Muscle of leg (tissue), 3 donors: ENCODE measurements at regions not wholly inside any gene's neighbourhood (a gene's known extent, or its start where the extent isn't known, plus 50 kb on each side); places are given as distances from the start of the nearest gene placed in this dataset.
A peak's percentile ranks its signal among the peaks of the same experiment; 100 is the strongest.

Experiments used
- DNase-seq: peaks from one replicate; pipeline ENCODE4 v3.0.0; 2013
- H3K27ac ChIP-seq: one replicate; pipeline ENCODE4 v1.5.1; 2013; ENCODE audit warnings: mild to moderate bottlenecking, low read length, control low read depth
- H3K27me3 ChIP-seq: one replicate; pipeline ENCODE4 v1.6.1; 2013; ENCODE audit warnings: low read length; ENCODE audit not compliant: control insufficient read depth, insufficient read depth
- H3K36me3 ChIP-seq: one replicate; pipeline ENCODE4 v1.6.1; 2013; ENCODE audit warnings: low read length; ENCODE audit not compliant: control insufficient read depth, insufficient read depth
- H3K4me1 ChIP-seq: one replicate; pipeline ENCODE4 v1.6.1; 2013; ENCODE audit warnings: low read length; ENCODE audit not compliant: control insufficient read depth, insufficient read depth
- H3K4me3 ChIP-seq: one replicate; pipeline ENCODE4 v1.5.1; 2013; ENCODE audit warnings: low read length, control low read depth
- H3K9me3 ChIP-seq: replicated peaks from 2 replicates; pipeline ENCODE4 v1.6.1; 2013; ENCODE audit warnings: low read depth, low read length; ENCODE audit not compliant: control insufficient read depth
- WGBS: methylation state at CpG from one replicate; pipeline ENCODE4 v1.1.5; 2013; ENCODE audit warnings: missing lambda C conversion rate; ENCODE audit not compliant: insufficient coverage; 5-methylcytosine and 5-hydroxymethylcytosine counted together

DNA sequence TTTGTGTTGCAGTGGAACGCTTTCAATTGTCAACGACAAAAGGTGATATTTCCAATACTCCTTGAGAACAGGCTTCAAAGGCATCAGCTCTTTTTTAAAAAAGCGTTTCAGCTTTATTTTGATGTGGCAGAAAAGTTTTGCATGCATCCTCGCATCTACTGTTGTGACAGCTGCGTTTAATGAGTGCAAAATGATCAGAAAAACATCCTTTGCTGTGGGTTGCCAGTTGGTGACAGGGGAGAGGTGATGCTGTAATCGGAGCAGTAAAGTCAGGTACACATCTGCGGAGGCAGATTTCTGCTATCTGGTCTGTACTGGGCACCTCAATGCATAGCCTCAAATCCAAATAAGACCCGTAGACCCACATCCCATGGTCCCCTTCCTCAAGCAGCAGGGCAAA lies 91.9 kb upstream of the POU3F3 start:
- Histone ChIP-seq H3K36me3 (no peaks in the 10 kb centered on the region), H3K9me3 (no peaks in the 10 kb centered on the region), H3K27me3 (no peaks in the 10 kb centered on the region), H3K27ac (no peak overlapping the region), H3K4me3 (no peak overlapping the region), H3K4me1 (no peaks in the 10 kb centered on the region)
- no peak for DNase-seq
- 85% methylated on average over 6 of the region's 8 CpGs for WGBS

DNA sequence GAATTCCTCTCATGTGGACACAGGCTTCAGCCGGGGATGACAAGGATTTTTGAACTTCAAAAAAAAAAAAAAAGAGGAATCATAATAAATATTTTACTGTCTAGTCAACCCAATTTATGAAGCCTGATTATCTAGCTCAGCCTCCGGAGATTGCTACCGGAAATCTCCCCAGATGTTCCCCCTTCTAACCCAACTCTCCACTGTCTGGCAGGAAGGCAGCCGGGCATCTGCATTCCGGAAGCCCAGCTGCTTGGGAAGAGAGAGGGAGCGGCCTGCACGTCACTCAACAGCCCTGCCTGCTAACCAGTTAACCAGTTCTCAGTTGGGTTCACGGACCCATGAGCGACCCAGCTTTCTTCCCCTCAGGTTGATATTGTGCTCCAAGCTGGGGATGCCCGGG lies 87.2 kb upstream of the POU3F3 start:
- Histone ChIP-seq H3K36me3 (no peaks in the 10 kb centered on the region), H3K27ac (no peak overlapping the region)
- 53% methylated on average over 2 of the region's 10 CpGs for WGBS

DNA sequence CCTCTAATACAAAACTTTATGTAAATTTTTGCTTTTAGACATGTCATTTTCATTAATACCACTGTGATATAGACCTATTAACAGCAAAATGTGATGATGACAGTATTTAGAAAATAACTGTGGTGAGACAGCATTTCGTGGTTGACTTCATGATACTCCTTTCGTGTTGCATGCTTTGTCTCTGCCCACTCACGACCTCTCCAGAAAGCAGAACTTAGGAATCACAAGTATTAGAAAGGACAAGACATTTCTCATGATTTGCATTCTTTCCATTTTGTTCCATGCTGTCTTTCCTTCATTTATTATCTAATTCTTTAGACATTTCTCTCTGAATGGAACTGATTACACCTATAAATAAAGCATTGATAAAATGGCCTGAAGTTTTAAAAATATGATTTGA lies 85.2 kb upstream of the POU3F3 start:
- Histone ChIP-seq H3K9me3 (no peaks in the 10 kb centered on the region), H3K27ac (no peak overlapping the region), H3K27me3 (no peaks in the 10 kb centered on the region), H3K4me1 (no peaks in the 10 kb centered on the region), H3K36me3 (no peaks in the 10 kb centered on the region), H3K4me3 (no peak overlapping the region)
- DNase-seq: no peak
- WGBS: 66% methylated on average over 3 of the region's 3 CpGs

More for the DNA sequence above, 87.2 kb upstream of the POU3F3 start:
- no peaks in the 10 kb centered on the region for H3K9me3 ChIP-seq
- no peak overlapping the region for H3K4me3 ChIP-seq
- H3K4me1 ChIP-seq: no peaks in the 10 kb centered on the region
- H3K27me3 ChIP-seq: no peaks in the 10 kb centered on the region
- DNase-seq: no peak

DNA sequence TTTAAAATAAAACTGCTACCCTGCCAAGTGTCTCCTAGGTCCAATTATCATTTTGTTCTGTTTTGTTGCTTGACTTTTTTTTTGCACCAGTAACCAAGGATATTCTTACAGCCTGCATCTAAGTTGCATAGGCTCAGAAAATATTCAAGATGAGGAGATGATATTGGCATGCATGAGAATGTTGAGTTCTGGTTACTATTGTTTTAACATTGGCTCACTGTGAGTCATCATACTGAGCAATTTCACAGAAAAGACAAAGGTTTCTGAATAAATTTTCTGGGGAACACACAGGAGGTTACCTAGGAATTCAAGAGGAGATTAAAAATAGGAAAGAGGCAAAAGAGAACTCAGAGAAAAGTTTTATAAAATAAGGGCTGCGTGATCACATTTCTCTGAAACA lies 84.8 kb upstream of the POU3F3 start:
- WGBS: no CpG with 5 or more reads among the region's 1 CpG
- Histone ChIP-seq H3K27ac (no peak overlapping the region), H3K9me3 (no peaks in the 10 kb centered on the region), H3K27me3 (no peaks in the 10 kb centered on the region), H3K36me3 (no peaks in the 10 kb centered on the region), H3K4me1 (no peaks in the 10 kb centered on the region), H3K4me3 (no peak overlapping the region)
- DNase-seq: no peak

DNA sequence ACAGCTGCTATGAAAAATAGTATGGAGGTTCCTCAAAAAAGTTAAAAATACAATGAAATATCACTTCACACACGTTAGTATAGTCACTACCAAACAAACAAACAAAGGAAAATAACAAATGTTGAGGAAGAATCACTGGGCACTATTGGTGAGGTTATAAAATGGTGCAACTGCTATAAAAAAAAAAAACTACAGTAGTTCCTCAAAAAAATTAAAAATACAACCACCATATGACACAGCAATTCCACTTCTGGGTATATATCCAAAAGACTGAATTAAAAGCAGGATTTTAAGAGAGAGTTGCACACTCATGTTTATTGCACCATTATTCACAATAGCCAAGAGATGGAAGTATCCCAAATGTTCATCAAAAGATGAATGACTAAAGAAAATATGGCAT lies 80.9 kb upstream of the POU3F3 start:
- H3K27ac ChIP-seq: no peak overlapping the region
- no peak overlapping the region for H3K4me3 ChIP-seq
- no CpG with 5 or more reads among the region's 1 CpG for WGBS
- no peaks in the 10 kb centered on the region for H3K27me3 ChIP-seq
- H3K36me3 ChIP-seq: no peaks in the 10 kb centered on the region
- no peaks in the 10 kb centered on the region for H3K9me3 ChIP-seq
- H3K4me1 ChIP-seq: no peaks in the 10 kb centered on the region
- no peak for DNase-seq

DNA sequence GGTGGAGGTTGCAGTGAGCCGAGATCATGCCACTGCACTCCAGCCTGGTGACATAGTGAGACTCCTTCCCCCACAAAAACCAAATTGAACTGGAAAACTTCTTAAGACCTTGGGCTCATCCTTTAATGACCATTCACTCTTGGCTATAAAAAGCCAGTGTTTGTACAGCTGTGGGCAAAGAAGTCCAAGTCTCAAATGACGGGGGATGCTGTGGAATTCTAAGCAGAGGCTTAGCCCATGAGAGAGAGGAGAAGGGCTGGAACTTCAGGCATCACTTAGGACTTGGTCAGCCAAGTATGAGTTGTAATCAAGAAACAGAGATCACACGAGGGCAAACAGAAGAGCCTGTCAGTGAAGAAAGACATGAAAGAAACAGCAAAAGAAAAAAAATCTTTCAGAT lies 79.3 kb upstream of the POU3F3 start:
- H3K36me3 ChIP-seq: no peaks in the 10 kb centered on the region
- no peaks in the 10 kb centered on the region for H3K4me1 ChIP-seq
- 25% methylated on average over 1 of the region's 3 CpGs for WGBS
- no peak overlapping the region for H3K4me3 ChIP-seq
- no peaks in the 10 kb centered on the region for H3K27me3 ChIP-seq
- H3K27ac ChIP-seq: no peak overlapping the region
- H3K9me3 ChIP-seq: no peaks in the 10 kb centered on the region
- DNase-seq: peak; percentile 13

DNA sequence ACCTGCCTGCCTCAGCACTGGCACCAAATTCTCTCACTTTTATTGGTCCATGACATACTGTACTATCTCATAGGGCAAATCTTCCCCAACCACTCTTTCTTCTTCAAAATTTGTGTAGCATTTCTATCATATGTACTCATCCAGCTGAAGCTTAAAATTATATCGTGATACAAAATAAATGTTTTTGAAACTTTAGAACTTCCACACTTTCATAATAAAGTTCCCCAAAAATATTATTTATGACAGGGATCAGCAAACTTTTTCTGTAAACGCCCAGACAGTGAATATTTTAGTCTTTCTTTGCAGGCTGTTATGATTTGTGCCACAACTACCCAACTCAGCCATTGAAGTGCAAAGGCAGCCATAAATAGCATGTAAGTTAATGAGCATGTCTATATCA lies 76.2 kb upstream of the POU3F3 start:
- Histone ChIP-seq H3K4me1 (no peaks in the 10 kb centered on the region), H3K36me3 (no peaks in the 10 kb centered on the region), H3K9me3 (no peaks in the 10 kb centered on the region), H3K4me3 (no peak overlapping the region), H3K27ac (no peak overlapping the region), H3K27me3 (no peaks in the 10 kb centered on the region)
- no peak for DNase-seq
- no CpG with 5 or more reads among the region's 2 CpGs for WGBS

DNA sequence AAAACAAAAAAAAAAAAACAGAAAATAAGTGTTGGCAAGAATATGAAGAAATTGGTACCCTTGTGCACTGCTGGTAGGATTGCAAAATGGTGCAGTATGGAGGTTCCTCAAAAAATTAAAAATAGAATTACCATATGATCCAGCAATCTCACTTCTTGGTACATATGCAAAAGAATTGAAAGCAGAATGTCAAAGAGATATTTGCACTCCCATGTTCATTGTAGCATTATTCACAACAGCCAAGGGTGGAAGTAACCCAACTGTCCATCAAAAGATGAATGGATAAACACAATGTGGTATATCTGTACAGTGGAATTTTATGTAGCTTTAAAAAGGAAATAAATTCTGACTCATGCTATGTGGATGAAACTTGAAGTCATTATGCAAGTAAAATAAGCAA lies 72.8 kb upstream of the POU3F3 start:
- no peak for DNase-seq
- Histone ChIP-seq H3K27me3 (no peaks in the 10 kb centered on the region), H3K36me3 (no peaks in the 10 kb centered on the region), H3K27ac (no peak overlapping the region), H3K9me3 (no peaks in the 10 kb centered on the region), H3K4me3 (no peak overlapping the region), H3K4me1 (no peaks in the 10 kb centered on the region)

DNA sequence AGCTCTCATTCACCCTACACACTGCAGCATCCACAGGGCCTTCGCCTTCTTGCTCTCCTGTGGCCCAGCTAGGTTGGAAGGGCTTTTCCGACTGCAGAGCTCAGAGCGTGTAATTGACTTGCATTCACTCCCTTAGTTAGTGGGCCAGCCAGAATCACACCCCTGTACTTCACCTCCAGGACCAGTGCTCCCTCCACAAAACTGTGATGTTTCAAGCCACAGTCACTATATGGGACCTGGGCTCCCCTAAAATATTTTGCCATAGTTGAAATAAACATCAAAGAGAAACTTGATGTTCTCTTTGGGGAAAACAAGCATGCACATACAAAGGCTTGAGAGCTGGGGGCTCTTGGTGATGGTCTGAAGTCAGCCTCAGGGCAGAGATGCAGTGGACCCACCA lies 69.7 kb upstream of the POU3F3 start:
- DNase-seq: no peak
- H3K9me3 ChIP-seq: no peaks in the 10 kb centered on the region
- H3K27me3 ChIP-seq: peaks cover 8% of the 10 kb centered on the region
- H3K4me1 ChIP-seq: no peaks in the 10 kb centered on the region
- H3K4me3 ChIP-seq: no peak overlapping the region
- H3K36me3 ChIP-seq: no peaks in the 10 kb centered on the region
- H3K27ac ChIP-seq: no peak overlapping the region
- 83% methylated on average over 3 of the region's 3 CpGs for WGBS

DNA sequence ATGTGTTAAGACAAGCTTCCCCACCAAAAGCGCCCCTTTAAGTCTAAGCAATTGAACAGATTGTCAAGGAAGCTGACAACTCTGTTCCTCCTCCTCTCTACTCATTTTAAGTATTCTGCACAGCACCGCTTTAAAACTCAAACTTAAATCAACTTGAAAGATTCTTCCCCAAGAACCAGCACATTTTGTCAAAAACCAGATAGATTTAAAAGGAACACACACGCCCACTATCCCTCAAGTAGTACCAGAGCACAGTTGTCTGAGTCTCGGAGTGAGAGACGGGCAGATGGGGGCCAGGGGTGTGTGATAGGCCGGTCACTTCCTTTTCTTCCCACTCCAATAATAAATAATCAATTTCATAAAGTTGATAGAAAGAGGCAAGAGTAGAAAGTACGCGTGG lies 67.7 kb upstream of the POU3F3 start:
- no peaks in the 10 kb centered on the region for H3K9me3 ChIP-seq
- H3K36me3 ChIP-seq: no peaks in the 10 kb centered on the region
- no peak overlapping the region for H3K4me3 ChIP-seq
- 75% methylated on average over 2 of the region's 8 CpGs for WGBS
- H3K4me1 ChIP-seq: peaks cover 5% of the 10 kb centered on the region
- peaks cover 12% of the 10 kb centered on the region for H3K27me3 ChIP-seq
- no peak overlapping the region for H3K27ac ChIP-seq
- DNase-seq: no peak

DNA sequence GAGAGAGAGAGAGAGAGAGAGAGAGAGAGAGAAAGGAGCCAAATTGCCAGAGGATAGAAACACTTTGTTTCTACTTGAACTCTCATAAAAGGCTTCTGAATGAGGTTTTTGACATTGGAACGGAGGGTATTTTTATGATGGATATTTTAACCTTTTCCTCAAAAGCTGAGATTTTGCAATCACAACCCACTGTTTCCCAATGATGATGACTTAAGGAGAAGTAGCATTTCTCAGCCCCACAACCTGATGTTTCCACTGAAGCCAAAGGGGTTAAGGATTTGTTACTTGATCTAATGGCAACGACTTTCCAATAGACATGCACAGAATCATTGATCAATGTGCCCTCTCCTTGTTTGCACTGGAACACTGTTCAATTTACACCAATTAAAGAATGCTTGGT lies 67.1 kb upstream of the POU3F3 start:
- H3K27me3 ChIP-seq: peaks cover 14% of the 10 kb centered on the region
- no CpG with 5 or more reads among the region's 2 CpGs for WGBS
- H3K36me3 ChIP-seq: no peaks in the 10 kb centered on the region
- no peaks in the 10 kb centered on the region for H3K9me3 ChIP-seq
- no peak overlapping the region for H3K27ac ChIP-seq
- no peak for DNase-seq
- peaks cover 5% of the 10 kb centered on the region for H3K4me1 ChIP-seq
- no peak overlapping the region for H3K4me3 ChIP-seq
